ENCODE measurements at regions not wholly inside any gene's neighbourhood (a gene's known extent, or its start where the extent isn't known, plus 50 kb on each side); places are given as distances from the start of the nearest gene placed in this dataset.

DNA sequence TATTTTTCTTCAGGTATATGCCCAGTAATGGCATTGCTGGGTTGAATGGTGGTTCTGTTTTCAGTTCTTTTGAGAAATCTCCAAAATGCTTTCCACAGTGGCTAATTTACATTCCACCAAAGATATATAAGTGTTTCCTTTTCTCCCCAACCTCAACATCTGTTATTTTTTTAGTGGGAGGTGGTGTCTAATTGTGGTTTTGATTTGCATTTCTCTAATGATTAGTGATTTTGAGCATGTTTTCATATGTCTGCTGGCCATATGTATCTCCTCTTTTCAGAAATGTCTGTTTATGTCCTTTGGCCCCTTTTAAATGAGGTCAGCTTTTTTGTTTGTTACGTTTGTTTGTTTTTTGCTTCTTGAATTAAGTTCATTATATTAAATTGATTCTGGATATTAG is 760.2 kb downstream of the KCNA4 start:
- TF ChIP-seq CTCF (IDR thresholded peaks at IDR 0.05) (no peak), POLR2A (IDR thresholded peaks at IDR 0.05) (no peak)
